ENCODE measurements at regions not wholly inside any gene's neighbourhood (a gene's known extent, or its start where the extent isn't known, plus 50 kb on each side); places are given as distances from the start of the nearest gene placed in this dataset.

DNA sequence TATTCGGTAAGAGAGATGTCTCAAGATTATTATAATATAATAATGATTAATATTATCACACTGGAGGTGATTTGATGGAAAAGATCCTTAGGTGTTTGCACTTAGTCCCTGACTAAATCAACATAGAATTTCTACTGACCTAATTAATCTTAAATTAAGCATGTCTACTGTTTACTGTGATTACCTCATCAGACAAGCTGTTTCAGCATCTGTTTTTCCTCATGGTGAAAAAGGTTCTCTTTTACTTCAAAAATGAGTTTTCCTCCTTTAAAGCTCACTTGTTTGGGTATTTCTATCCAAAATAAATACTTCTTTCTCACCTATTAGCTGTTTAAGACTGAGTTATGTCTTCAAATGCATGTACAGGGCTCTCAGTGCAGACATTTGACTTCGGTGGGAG, 407.8 kb downstream of the NKX6-1 start:
- TF ChIP-seq, protein P1, sequence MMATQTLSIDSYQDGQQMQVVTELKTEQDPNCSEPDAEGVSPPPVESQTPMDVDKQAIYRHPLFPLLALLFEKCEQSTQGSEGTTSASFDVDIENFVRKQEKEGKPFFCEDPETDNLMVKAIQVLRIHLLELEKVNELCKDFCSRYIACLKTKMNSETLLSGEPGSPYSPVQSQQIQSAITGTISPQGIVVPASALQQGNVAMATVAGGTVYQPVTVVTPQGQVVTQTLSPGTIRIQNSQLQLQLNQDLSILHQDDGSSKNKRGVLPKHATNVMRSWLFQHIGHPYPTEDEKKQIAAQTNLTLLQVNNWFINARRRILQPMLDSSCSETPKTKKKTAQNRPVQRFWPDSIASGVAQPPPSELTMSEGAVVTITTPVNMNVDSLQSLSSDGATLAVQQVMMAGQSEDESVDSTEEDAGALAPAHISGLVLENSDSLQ (IDR thresholded peaks at IDR 0.05) = no peak
- TF ChIP-seq SP1 (IDR thresholded peaks at IDR 0.05) (no peak), HDGF (IDR thresholded peaks at IDR 0.05; ENCODE audit: borderline replicate concordance) (no peak), ZNF384 (IDR thresholded peaks at IDR 0.05) (no peak), FOXM1 (IDR thresholded peaks at IDR 0.05; ENCODE audit: borderline replicate concordance) (no peak), TARDBP (IDR thresholded peaks at IDR 0.05) (no peak), ELF4 (IDR thresholded peaks at IDR 0.05) (no peak), SUZ12 (IDR thresholded peaks at IDR 0.05) (no peak), LEF1 (IDR thresholded peaks at IDR 0.05; ENCODE audit: borderline replicate concordance) (no peak), FOXA1 (IDR thresholded peaks at IDR 0.05) (no peak), BHLHE40 (IDR thresholded peaks at IDR 0.05; ENCODE audit: borderline replicate concordance) (no peak), CTBP1 (IDR thresholded peaks at IDR 0.05; ENCODE audit: borderline replicate concordance) (no peak), FOXK2 (IDR thresholded peaks at IDR 0.05) (no peak), NFRKB (IDR thresholded peaks at IDR 0.05) (no peak), ARNT (IDR thresholded peaks at IDR 0.05) (no peak), L3MBTL2 (conservative IDR thresholded peaks at IDR 0.05) (no peak)
- ChIA-PET CTCF (no interaction called here), POLR2A (no interaction called here)
- DNase-seq (ENCODE audit: extremely low spot score) = no peak

DNA sequence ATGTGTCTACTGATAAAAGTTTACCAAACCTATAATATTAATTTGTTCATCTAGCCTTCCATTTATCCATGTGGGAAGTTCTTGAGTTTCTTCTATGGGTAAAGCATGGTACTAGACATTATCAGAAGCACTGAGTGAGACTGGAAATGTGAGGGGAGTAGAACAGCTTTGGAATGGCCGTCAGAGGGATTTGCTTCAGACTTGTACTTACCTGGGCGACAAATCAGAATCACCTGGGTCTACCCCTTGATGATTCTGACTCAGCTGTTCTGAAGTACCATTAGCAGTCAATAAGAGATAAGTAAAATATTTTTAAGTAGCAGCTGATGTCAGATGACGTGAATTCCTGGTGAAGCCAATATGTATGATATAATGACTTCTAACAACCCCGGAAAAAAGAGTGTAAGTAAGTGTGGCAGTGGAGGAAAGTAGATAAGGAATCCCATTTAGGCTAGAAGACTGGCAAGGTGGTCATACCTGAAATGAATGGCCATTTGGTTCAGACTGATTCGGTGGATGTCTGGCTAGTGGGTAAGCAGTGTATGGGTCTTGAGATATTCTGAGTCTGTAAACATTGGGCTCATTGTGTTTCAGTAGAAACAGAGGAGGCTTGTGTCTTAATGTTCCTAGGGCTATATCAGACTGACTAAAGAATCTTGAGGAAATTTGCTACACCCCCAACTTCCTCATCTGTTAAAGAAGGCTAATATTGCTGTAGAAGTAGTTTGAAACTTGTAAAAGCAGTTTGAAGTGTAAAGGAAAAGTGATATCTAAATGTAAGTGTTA, 409.2 kb downstream of the NKX6-1 start:
- ChIA-PET POLR2A (no interaction called here), CTCF (no interaction called here)
- no peak for TF ChIP-seq LEF1 (IDR thresholded peaks at IDR 0.05; ENCODE audit: borderline replicate concordance)
- TF ChIP-seq ARNT (IDR thresholded peaks at IDR 0.05) = no peak
- TF ChIP-seq SP1 (IDR thresholded peaks at IDR 0.05) = no peak
- no peak for TF ChIP-seq CTBP1 (IDR thresholded peaks at IDR 0.05; ENCODE audit: borderline replicate concordance)
- TF ChIP-seq NFRKB (IDR thresholded peaks at IDR 0.05) = no peak
- TF ChIP-seq FOXK2 (IDR thresholded peaks at IDR 0.05) = no peak
- TF ChIP-seq SUZ12 (IDR thresholded peaks at IDR 0.05) = no peak
- TF ChIP-seq ZNF384 (IDR thresholded peaks at IDR 0.05) = no peak
- no peak for TF ChIP-seq BHLHE40 (IDR thresholded peaks at IDR 0.05; ENCODE audit: borderline replicate concordance)
- TF ChIP-seq HDGF (IDR thresholded peaks at IDR 0.05; ENCODE audit: borderline replicate concordance) = no peak
- no peak for TF ChIP-seq FOXM1 (IDR thresholded peaks at IDR 0.05; ENCODE audit: borderline replicate concordance)
- TF ChIP-seq, protein P1 (IDR thresholded peaks at IDR 0.05) = no peak
- TF ChIP-seq L3MBTL2 (conservative IDR thresholded peaks at IDR 0.05) = no peak
- no peak for TF ChIP-seq FOXA1 (IDR thresholded peaks at IDR 0.05)
- TF ChIP-seq TARDBP (IDR thresholded peaks at IDR 0.05) = no peak
- TF ChIP-seq ELF4 (IDR thresholded peaks at IDR 0.05) = no peak
- no peak for DNase-seq (ENCODE audit: extremely low spot score)

DNA sequence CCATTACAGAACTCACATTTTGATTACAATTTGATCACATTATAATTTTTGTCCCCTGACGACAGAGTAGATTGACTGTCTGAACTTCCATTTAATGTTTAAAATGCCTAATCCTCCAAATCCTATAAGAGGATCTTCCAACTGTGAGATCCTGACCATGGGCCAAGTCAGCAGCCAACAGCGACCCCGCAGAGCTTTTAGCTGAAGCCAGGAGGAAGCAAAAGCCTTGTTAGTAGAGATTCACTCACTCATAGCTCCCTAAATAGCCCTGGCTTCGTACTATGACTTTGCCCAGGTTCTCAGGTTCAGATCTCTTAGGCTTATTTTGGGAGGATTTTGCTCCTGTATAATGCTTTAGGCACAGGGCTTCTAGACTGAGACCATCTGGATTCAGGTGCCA, 413.1 kb downstream of the NKX6-1 start:
- POLR2A ChIA-PET = no interaction called here
- DNase-seq (ENCODE audit: extremely low spot score) = no peak
- TF ChIP-seq FOXK2 (IDR thresholded peaks at IDR 0.05) (no peak), LEF1 (IDR thresholded peaks at IDR 0.05; ENCODE audit: borderline replicate concordance) (no peak), NFRKB (IDR thresholded peaks at IDR 0.05) (no peak), HDGF (IDR thresholded peaks at IDR 0.05; ENCODE audit: borderline replicate concordance) (no peak), FOXA1 (IDR thresholded peaks at IDR 0.05) (no peak), ZNF384 (IDR thresholded peaks at IDR 0.05) (no peak), SUZ12 (IDR thresholded peaks at IDR 0.05) (no peak), TARDBP (IDR thresholded peaks at IDR 0.05) (no peak), ELF4 (IDR thresholded peaks at IDR 0.05) (no peak), ARNT (IDR thresholded peaks at IDR 0.05) (no peak), SP1 (IDR thresholded peaks at IDR 0.05) (no peak), CTBP1 (IDR thresholded peaks at IDR 0.05; ENCODE audit: borderline replicate concordance) (no peak)
- TF ChIP-seq, protein P1 (IDR thresholded peaks at IDR 0.05) = no peak
- CTCF ChIA-PET = interaction anchor here (0.6 kb wide), 1 partner anchor 337 kb away, joined by 5 read pairs; no protein-coding TSS in a partner anchor

DNA sequence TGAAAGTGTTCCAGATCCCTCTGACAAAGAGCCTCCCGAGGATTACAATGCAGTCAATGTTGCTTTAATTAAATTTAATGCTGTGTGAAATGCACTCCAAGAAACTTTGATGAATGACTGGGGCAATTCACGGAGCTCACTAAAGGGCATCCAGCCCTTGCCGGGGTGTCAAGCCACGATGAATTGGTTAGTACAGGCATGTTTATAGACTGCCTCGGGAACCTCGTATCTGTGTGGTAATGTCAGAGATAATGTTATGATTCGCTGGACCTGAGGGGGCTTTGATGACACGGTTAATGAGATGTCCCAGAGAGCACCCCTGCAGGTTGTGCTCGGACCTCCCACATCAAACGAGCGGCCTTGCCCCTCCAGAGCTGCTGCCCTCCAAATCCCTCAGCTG, 428.8 kb downstream of the NKX6-1 start:
- ChIA-PET POLR2A (no interaction called here), CTCF (no interaction called here)
- DNase-seq (ENCODE audit: extremely low spot score) = peak; percentile 13
- TF ChIP-seq, protein P1 (IDR thresholded peaks at IDR 0.05) = peak; percentile 44; the same call in 1 of the 2 replicates
- TF ChIP-seq TARDBP (IDR thresholded peaks at IDR 0.05) = no peak
- no peak for TF ChIP-seq SUZ12 (IDR thresholded peaks at IDR 0.05)
- no peak for TF ChIP-seq LEF1 (IDR thresholded peaks at IDR 0.05; ENCODE audit: borderline replicate concordance)
- no peak for TF ChIP-seq SP1 (IDR thresholded peaks at IDR 0.05)
- no peak for TF ChIP-seq ZNF384 (IDR thresholded peaks at IDR 0.05)

DNA sequence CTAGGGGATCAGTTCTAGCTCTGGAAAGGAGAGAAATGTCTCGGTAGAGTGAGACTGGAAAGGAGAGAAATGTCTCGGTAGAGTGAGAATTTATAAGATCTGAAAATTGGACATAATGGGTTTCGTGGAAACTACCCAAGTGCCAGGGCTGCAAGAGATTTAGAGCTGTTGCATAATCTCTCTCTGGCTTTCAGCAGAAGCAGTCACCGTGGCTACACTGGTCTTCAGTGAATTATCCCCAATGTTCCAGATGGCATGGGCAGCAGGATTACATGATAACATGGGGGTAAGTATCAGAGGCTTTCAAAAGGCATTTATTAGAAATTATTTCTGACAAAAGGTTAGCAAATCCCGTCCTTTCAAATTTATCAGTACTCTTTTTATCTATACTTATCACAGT, 435.5 kb downstream of the NKX6-1 start:
- CTCF ChIA-PET = no interaction called here
- POLR2A ChIA-PET = no interaction called here
- TF ChIP-seq FOXA1 (IDR thresholded peaks at IDR 0.05) (no peak), TARDBP (IDR thresholded peaks at IDR 0.05) (no peak), FOXK2 (IDR thresholded peaks at IDR 0.05) (no peak), NFRKB (IDR thresholded peaks at IDR 0.05) (no peak), HDGF (IDR thresholded peaks at IDR 0.05; ENCODE audit: borderline replicate concordance) (no peak), BHLHE40 (IDR thresholded peaks at IDR 0.05; ENCODE audit: borderline replicate concordance) (no peak), SUZ12 (IDR thresholded peaks at IDR 0.05) (no peak), L3MBTL2 (conservative IDR thresholded peaks at IDR 0.05) (no peak), ZNF384 (IDR thresholded peaks at IDR 0.05) (no peak), ELF4 (IDR thresholded peaks at IDR 0.05) (no peak), FOXM1 (IDR thresholded peaks at IDR 0.05; ENCODE audit: borderline replicate concordance) (no peak)
- TF ChIP-seq, protein P1 (IDR thresholded peaks at IDR 0.05) = no peak
- no peak for DNase-seq (ENCODE audit: extremely low spot score)
